D721Med (cell line): ENCODE measurements at regions not wholly inside any gene's neighbourhood (a gene's known extent, or its start where the extent isn't known, plus 50 kb on each side); places are given as distances from the start of the nearest gene placed in this dataset.

ENCODE experiments used
- DNase-seq: peaks from one replicate; pipeline ENCODE4 v3.0.0; 2011; ENCODE audit warnings: low spot score; ENCODE audit not compliant: insufficient read length
- FAIRE-seq: peaks from 2 replicates; lab custom pipeline; 2011; peaks lifted over from hg19 to GRCh38; lab: Jason Lieb, UNC
- TF ChIP-seq, protein P1 (sequence below): IDR thresholded peaks from 2 replicates; pipeline ENCODE4 v1.5.1; 2012; ENCODE audit warnings: mild to moderate bottlenecking, control low read depth; ENCODE audit not compliant: insufficient read depth; ENCODE audit errors: missing control alignments

DNA sequence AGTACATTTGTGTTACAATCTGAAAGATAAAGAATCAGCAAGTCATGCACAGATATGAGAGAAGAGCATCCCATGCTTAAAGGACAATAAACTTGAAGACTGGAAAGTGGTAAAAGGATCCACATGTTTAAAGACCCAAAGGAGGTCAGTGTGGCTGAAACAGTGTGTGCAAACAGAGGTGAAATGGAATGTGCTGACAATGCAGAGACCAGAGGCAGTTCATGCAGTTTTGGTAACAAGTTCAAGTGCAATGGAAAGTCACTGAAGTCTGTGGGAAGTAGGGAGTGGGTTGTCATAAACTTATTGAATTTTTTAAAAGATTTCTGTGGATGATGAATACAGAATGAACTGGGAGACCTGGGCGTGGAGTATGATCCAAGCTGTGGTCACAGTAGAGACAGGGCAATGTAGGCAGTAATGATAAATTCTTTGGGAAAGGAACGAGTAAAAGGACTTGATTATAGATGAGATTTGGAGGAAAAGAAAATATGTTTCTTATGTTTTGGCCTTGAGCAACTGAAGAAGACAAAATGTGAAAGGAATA is 408.0 kb downstream of the HGF start:
- TF ChIP-seq, protein P1, sequence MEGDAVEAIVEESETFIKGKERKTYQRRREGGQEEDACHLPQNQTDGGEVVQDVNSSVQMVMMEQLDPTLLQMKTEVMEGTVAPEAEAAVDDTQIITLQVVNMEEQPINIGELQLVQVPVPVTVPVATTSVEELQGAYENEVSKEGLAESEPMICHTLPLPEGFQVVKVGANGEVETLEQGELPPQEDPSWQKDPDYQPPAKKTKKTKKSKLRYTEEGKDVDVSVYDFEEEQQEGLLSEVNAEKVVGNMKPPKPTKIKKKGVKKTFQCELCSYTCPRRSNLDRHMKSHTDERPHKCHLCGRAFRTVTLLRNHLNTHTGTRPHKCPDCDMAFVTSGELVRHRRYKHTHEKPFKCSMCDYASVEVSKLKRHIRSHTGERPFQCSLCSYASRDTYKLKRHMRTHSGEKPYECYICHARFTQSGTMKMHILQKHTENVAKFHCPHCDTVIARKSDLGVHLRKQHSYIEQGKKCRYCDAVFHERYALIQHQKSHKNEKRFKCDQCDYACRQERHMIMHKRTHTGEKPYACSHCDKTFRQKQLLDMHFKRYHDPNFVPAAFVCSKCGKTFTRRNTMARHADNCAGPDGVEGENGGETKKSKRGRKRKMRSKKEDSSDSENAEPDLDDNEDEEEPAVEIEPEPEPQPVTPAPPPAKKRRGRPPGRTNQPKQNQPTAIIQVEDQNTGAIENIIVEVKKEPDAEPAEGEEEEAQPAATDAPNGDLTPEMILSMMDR = no peak
- FAIRE-seq (no peak), DNase-seq (no peak)

DNA sequence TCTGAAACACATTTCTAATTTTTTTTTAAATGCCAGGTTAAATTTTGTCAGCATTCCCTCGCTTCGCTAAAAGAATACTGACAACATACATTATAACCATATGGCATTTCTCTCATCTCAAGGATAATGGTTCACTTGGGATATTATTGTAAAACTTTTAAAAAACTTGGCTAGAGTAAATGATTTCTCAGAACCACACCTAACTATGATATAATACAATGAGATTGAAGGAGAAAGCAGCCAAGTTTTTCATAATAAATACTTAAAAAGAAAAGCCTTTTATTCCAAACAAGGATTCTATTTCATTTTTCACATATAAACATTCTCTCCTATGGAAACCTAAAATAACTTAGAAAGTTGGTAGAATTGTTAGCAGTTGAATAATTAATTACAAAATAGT is 413.9 kb downstream of the HGF start:
- DNase-seq = no peak
- TF ChIP-seq, protein P1 = no peak
- FAIRE-seq = no peak

DNA sequence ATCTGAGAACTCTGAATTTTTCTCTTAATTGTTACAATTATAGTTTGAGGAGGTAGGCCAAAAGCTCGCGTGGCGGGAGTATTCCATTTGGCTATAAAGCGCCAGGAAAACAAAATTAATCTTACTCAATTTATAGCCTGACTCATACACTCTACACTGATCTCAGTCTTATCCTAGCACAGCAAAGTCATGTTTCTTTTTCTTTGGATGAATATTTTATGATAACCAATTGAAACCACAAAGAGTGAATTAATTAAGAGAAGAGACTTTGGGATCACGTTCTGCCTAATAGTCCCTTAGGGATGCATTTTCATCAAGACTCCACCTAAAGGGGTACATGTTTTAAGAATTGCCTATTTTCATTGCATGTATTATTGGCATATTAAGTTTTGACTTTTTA is 420.8 kb downstream of the HGF start:
- FAIRE-seq (no peak), DNase-seq (no peak)
- TF ChIP-seq, protein P1 = no peak

DNA sequence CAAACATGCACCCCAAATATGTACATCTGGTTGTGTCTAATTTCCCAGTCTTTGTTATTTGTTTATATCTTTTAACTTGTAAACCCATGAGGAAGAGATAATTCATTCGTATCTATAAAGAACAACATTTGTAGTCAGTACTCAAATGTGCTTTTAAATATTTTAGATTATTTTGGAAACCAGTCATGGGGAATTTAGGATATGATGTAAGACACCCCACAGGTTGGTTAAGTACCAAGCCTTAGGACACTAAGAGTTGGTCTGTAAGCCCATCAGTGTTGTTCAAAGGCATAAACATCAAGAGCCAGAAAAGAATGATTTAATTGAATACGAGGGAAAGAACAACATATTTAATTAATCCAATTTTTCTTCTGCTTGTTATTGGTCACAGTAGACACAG is 421.1 kb upstream of the SEMA3C start:
- no peak for FAIRE-seq
- no peak for DNase-seq
- TF ChIP-seq, protein P1 = no peak

DNA sequence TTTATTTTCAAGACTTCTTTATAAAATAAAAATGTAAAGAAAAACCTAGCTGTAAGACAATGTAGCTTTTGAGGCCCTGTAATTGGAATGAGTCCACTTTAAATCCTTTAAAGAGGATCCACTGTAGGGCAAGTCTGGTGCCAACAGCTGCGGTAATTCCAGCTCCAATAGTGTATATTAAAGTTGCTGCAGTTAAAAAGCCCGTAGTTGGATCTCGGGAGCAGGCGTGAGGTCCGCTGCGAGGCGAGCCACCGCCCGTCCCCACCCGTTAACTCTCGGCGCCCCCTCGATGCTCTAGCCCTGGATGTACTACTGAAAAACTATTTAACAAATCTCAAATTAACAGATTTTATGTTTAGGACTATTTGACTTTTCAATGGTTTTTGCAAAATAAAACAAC is 414.7 kb upstream of the SEMA3C start:
- TF ChIP-seq, protein P1 = no peak
- no peak for FAIRE-seq
- no peak for DNase-seq

DNA sequence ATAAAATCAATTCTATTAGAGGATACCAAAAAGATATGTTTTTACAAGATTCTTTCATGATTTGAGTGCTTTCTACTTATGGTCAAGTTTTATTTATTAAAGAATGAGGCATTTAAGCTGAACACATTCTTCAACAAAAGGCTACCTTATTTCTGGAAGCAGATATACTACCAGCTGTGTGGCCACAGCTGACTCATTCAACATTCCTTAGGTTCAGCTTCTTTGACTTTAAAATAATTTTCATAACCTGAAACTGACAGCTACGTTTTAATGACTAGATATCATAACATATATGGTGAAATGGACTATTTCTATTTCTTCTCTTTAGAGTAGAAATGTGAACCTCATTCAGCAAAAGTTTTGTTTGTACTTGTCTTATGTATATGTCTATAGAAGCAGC is 414.2 kb upstream of the SEMA3C start:
- FAIRE-seq (peak; percentile 25), DNase-seq (no peak)

More for the DNA sequence above, 414.2 kb upstream of the SEMA3C start:
- TF ChIP-seq, protein P1 = no peak
